Breast epithelium (tissue), 3 donors: ENCODE measurements at regions not wholly inside any gene's neighbourhood (a gene's known extent, or its start where the extent isn't known, plus 50 kb on each side); places are given as distances from the start of the nearest gene placed in this dataset.

Experiments used
- POLR2A ChIP-seq: fragments of 450-650 bp; IDR thresholded peaks from one replicate; pipeline ENCODE4 v1.6.1; 2016; ENCODE audit warnings: antibody characterized with exemption, mild to moderate bottlenecking, moderate library complexity
- POLR2AphosphoS5 ChIP-seq, 3 donors: sonication (generic); formaldehyde crosslinking; IDR thresholded peaks; one replicate each; pipeline ENCODE4 v1.6.1; 2017; ENCODE audit warnings: antibody characterized with exemption in 3 of 3
- TF ChIP-seq, protein P1 (sequence below), 3 donors: fragments of 450-650 bp; IDR thresholded peaks; one replicate each; pipeline ENCODE4 v1.5.1; 2016 to 2017; ENCODE audit warnings: antibody characterized with exemption in 3 of 3, mild to moderate bottlenecking in 3 of 3, moderate library complexity in 3 of 3

DNA sequence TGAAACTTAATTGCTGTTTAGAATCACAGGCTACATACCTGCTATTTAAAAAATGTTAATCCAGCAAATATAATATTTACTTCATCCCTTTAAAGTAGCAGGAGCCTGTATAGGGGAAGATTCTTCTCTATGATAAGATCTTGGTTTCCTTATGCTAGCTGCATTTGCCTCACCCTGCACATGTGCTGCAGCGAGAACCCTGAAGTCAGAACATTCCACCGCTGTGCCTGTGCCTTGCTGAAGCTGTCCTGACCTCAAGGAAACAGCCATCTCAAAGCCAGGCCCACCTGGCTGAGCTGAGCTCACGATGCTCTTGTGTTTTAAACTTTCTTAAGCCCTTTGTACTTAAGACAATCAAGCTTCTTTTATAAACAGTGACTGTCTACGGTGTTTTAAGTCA, 355.0 kb upstream of the PCDH20 start:
- no peak for TF ChIP-seq POLR2A
- TF ChIP-seq, protein P1, sequence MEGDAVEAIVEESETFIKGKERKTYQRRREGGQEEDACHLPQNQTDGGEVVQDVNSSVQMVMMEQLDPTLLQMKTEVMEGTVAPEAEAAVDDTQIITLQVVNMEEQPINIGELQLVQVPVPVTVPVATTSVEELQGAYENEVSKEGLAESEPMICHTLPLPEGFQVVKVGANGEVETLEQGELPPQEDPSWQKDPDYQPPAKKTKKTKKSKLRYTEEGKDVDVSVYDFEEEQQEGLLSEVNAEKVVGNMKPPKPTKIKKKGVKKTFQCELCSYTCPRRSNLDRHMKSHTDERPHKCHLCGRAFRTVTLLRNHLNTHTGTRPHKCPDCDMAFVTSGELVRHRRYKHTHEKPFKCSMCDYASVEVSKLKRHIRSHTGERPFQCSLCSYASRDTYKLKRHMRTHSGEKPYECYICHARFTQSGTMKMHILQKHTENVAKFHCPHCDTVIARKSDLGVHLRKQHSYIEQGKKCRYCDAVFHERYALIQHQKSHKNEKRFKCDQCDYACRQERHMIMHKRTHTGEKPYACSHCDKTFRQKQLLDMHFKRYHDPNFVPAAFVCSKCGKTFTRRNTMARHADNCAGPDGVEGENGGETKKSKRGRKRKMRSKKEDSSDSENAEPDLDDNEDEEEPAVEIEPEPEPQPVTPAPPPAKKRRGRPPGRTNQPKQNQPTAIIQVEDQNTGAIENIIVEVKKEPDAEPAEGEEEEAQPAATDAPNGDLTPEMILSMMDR (IDR thresholded peaks at IDR 0.05), result no peak
- TF ChIP-seq POLR2AphosphoS5 (IDR thresholded peaks at IDR 0.05), result no peak
